Keratinocyte (primary cell): ENCODE measurements at regions not wholly inside any gene's neighbourhood (a gene's known extent, or its start where the extent isn't known, plus 50 kb on each side); places are given as distances from the start of the nearest gene placed in this dataset.

ENCODE experiments used
- DNase-seq: peaks from one replicate; pipeline ENCODE4 v3.0.0-alpha.2; 2011; ENCODE audit warnings: low read depth, missing footprints, low spot score
- FAIRE-seq: peaks from 2 replicates; lab custom pipeline; 2011; peaks lifted over from hg19 to GRCh38; lab: Jason Lieb, UNC
- H2AFZ ChIP-seq: 2 replicates; pipeline ENCODE4 v1.6.0; 2012; ENCODE audit warnings: low read length, control low read depth, inconsistent platforms; ENCODE audit not compliant: control insufficient read depth
- H3K27ac ChIP-seq: 2 replicates; pipeline ENCODE4 v1.5.1; 2011; ENCODE audit warnings: low read length; ENCODE audit not compliant: control insufficient read depth, insufficient read depth
- H3K27me3 ChIP-seq: 3 replicates; pipeline ENCODE4 v1.6.0; 2011; ENCODE audit warnings: low read length; ENCODE audit not compliant: control insufficient read depth, insufficient read depth; ENCODE audit errors: extremely low read depth
- H3K36me3 ChIP-seq, 2 experiments: 2 replicates in 1 of 2; 3 replicates in 1 of 2; pipeline ENCODE4 v1.5.1; 2011; ENCODE audit warnings: low read length in 2 of 2, mild to moderate bottlenecking in 1 of 2; ENCODE audit not compliant: control insufficient read depth in 2 of 2, insufficient read depth in 2 of 2; ENCODE audit errors: extremely low read depth in 1 of 2
- H3K4me1 ChIP-seq: 3 replicates; pipeline ENCODE4 v1.5.1; 2011; ENCODE audit warnings: low read length; ENCODE audit not compliant: control insufficient read depth, insufficient read depth; ENCODE audit errors: extremely low read depth
- H3K4me2 ChIP-seq: 3 replicates; pipeline ENCODE4 v1.6.0; 2011; ENCODE audit warnings: low read depth, low read length; ENCODE audit not compliant: control insufficient read depth, insufficient read depth; ENCODE audit errors: extremely low read depth
- H3K4me3 ChIP-seq, 3 experiments: fragments of 200-600 bp in 1 of 3; sonication (generic) in 1 of 3; 2 replicates in 2 of 3; 3 replicates in 1 of 3; pipeline ENCODE4 v1.5.1; 2011 to 2016; ENCODE audit warnings: low read length in 3 of 3, mild to moderate bottlenecking in 3 of 3, control low read depth in 2 of 3, inconsistent platforms in 1 of 3, low read depth in 1 of 3, mixed read lengths in 1 of 3, mixed run types in 1 of 3, moderate library complexity in 1 of 3; ENCODE audit not compliant: control insufficient read depth in 2 of 3, insufficient read depth in 2 of 3; ENCODE audit errors: extremely low read depth in 1 of 3
- H3K79me2 ChIP-seq: 2 replicates; pipeline ENCODE4 v1.6.0; 2012; ENCODE audit warnings: low read length; ENCODE audit not compliant: control insufficient read depth, insufficient read depth
- H3K9ac ChIP-seq: 3 replicates; pipeline ENCODE4 v1.6.0; 2011; ENCODE audit warnings: low read length; ENCODE audit not compliant: control insufficient read depth, insufficient read depth; ENCODE audit errors: extremely low read depth
- H3K9me1 ChIP-seq: 3 replicates; pipeline ENCODE4 v1.6.0; 2011; ENCODE audit warnings: low read length; ENCODE audit not compliant: control insufficient read depth, insufficient read depth; ENCODE audit errors: extremely low read depth
- H3K9me3 ChIP-seq: 2 replicates; pipeline ENCODE4 v1.5.1; 2012; ENCODE audit warnings: low read depth, low read length; ENCODE audit not compliant: control insufficient read depth
- H4K20me1 ChIP-seq: 3 replicates; pipeline ENCODE4 v1.6.0; 2011; ENCODE audit warnings: low read length; ENCODE audit not compliant: control insufficient read depth, insufficient read depth; ENCODE audit errors: extremely low read depth
- EZH2 ChIP-seq: IDR thresholded peaks from one replicate; pipeline ENCODE4 v1.6.1; 2012; ENCODE audit warnings: inconsistent platforms, mild to moderate bottlenecking, low read length, moderate library complexity
- dilution Hi-C: fragments of 300-500 bp; cut with MboI; formaldehyde crosslinking; loops from one replicate; pipeline ENCODE4 v1.7.0; 2020; ENCODE audit warnings: low sequenced_read_pairs; ENCODE audit not compliant: extremely low pct_ligation_motif_present
- TF ChIP-seq, protein P1 (sequence below), 3 experiments: IDR thresholded peaks in 1 of 3; conservative IDR thresholded peaks in 1 of 3; optimal IDR thresholded peaks in 1 of 3; 2 replicates in 2 of 3; 3 replicates in 1 of 3; pipeline versions ENCODE3 to v1.5.1; 2011; ENCODE audit warnings: low read length in 3 of 3, mild to moderate bottlenecking in 3 of 3, moderate library complexity in 2 of 3, control low read depth in 1 of 3, inconsistent platforms in 1 of 3; ENCODE audit not compliant: insufficient read depth in 2 of 3; ENCODE audit errors: extremely low read depth in 1 of 3

GRCh38 chrX:69021141-69021960, 143.9 kb downstream of the PJA1 start:
- no peak for FAIRE-seq
- Histone ChIP-seq H3K4me1 (peaks cover 12% of the 10 kb centered on the region), H2AFZ (no peak overlapping the region), H3K27me3 (peaks cover 3% of the 10 kb centered on the region), H3K9me3 (no peaks in the 10 kb centered on the region), H4K20me1 (no peaks in the 10 kb centered on the region), H3K9ac (no peak overlapping the region), H3K27ac (no peak overlapping the region), H3K9me1 (no peaks in the 10 kb centered on the region), H3K4me3 (no peak overlapping the region), H3K4me2 (no peak overlapping the region), H3K79me2 (no peaks in the 10 kb centered on the region), H3K36me3 (no peaks in the 10 kb centered on the region)
- no peak for DNase-seq
- TF ChIP-seq EZH2: no peak
- TF ChIP-seq, protein P1, sequence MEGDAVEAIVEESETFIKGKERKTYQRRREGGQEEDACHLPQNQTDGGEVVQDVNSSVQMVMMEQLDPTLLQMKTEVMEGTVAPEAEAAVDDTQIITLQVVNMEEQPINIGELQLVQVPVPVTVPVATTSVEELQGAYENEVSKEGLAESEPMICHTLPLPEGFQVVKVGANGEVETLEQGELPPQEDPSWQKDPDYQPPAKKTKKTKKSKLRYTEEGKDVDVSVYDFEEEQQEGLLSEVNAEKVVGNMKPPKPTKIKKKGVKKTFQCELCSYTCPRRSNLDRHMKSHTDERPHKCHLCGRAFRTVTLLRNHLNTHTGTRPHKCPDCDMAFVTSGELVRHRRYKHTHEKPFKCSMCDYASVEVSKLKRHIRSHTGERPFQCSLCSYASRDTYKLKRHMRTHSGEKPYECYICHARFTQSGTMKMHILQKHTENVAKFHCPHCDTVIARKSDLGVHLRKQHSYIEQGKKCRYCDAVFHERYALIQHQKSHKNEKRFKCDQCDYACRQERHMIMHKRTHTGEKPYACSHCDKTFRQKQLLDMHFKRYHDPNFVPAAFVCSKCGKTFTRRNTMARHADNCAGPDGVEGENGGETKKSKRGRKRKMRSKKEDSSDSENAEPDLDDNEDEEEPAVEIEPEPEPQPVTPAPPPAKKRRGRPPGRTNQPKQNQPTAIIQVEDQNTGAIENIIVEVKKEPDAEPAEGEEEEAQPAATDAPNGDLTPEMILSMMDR (optimal IDR thresholded peaks at IDR 0.05 in 1 of 3, IDR thresholded peaks at IDR 0.05 in 1 of 3, conservative IDR thresholded peaks at IDR 0.05 in 1 of 3; ENCODE audit: extremely low read depth in 1 of 3, insufficient read depth in 2 of 3, low read length in 3 of 3): no peak
- dilution Hi-C loops: no loop called here

GRCh38 chrX:69020316-69020715, 144.9 kb downstream of the PJA1 start:
- H3K9ac ChIP-seq: no peak overlapping the region
- dilution Hi-C loops: no loop called here
- DNase-seq: no peak
- H3K9me3 ChIP-seq: no peaks in the 10 kb centered on the region
- no peak overlapping the region for H3K4me3 ChIP-seq
- H3K27ac ChIP-seq: no peak overlapping the region
- peaks cover 10% of the 10 kb centered on the region for H3K4me1 ChIP-seq
- no peak for TF ChIP-seq EZH2
- TF ChIP-seq, protein P1 (optimal IDR thresholded peaks at IDR 0.05 in 1 of 3, IDR thresholded peaks at IDR 0.05 in 1 of 3, conservative IDR thresholded peaks at IDR 0.05 in 1 of 3; ENCODE audit: extremely low read depth in 1 of 3, insufficient read depth in 2 of 3, low read length in 3 of 3): no peak
- no peaks in the 10 kb centered on the region for H3K36me3 ChIP-seq
- no peak for FAIRE-seq
- H4K20me1 ChIP-seq: no peaks in the 10 kb centered on the region
- no peak overlapping the region for H3K4me2 ChIP-seq
- no peak overlapping the region for H2AFZ ChIP-seq
- no peaks in the 10 kb centered on the region for H3K79me2 ChIP-seq
- peaks cover 3% of the 10 kb centered on the region for H3K27me3 ChIP-seq
- no peaks in the 10 kb centered on the region for H3K9me1 ChIP-seq
